Left ventricle myocardium superior (tissue), 1 donor: ENCODE measurements at regions not wholly inside any gene's neighbourhood (a gene's known extent, or its start where the extent isn't known, plus 50 kb on each side); places are given as distances from the start of the nearest gene placed in this dataset.

Experiments used
- ATAC-seq: fragments of 200-7000 bp; cut with Tn5 transposase; one replicate; pipeline ENCODE4 v1.9.1; 2020; ENCODE audit warnings: mild to moderate bottlenecking, moderate library complexity
- DNase-seq: peaks from one replicate; pipeline ENCODE4 v3.0.0-alpha.2; 2020
- intact Hi-C: fragments of 100-400 bp; cut with micrococcal nuclease; formaldehyde crosslinking; loops from one replicate; pipeline ENCODE4 v1.11.0; 2022
- donor health status: DM: no; HTN: yes; CAD: no; lungs with severe emphysema.

DNA sequence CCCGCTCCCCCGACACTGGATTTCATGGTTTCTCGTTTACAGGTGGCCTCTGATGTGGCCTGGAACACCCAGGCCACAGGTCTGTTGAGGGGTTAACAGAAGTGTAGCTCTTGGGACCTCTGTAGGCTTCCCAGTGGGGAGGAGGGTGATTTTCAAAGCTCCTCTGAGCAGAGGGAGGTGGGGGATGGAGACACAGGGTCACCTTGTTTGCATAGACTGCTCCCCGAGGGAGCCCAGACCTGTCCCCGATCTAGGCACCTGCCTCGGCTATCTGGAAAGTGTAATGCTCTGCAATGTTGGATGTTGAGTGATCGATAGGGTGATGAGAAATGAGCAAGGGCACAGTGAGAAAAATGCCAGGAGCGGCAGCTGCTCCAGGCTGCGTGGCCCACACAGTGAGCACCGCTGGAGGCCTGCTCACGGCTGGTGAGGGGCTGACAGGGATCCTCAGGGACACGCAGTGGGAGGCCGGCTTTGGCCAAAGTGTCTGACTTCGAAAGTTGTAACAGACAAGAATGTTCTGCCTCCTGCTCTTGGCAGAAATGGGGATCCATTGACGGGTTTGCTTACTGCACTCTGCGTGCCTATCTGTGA lies 594.1 kb downstream of the BRD1 start:
- intact Hi-C loops = no loop called here
- no peak for DNase-seq
- ATAC-seq = no peak

DNA sequence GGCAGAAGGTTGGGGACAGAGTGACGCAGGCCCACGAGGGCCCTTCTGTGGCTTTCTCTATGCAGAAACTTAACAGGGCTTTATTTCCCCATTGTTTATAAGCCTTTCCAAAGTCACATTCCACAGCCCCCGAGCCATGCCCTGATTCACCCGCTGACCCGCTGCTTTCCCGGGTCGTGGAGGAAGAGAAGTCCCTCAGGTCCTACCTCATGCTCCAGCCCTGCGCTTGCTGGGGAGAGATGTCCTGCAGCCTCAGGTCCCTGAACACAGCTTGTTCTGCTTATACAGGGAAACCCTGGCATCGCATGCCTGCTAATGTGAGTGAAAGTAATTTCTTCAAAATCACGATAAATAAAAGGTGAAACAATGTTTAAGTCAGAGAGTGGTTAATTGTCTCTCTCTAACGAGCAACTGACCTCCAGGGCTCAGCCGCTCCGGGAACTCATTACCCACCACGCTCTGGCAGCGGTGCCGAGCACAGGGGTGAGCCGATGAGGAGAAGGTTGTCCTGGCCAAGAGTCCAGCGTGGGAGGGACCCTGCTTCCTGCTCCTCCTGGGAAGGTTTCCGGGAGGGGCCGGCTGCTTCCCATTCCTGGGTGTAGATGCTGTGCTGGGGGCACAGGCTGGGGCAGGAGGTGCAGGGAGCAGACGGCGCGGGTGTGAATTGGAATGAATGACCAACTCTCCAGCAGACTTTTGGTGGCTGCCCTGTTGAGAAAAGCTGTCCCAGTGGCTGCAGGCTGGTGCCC lies 595.2 kb downstream of the BRD1 start:
- intact Hi-C loops = no loop called here
- DNase-seq (no peak), ATAC-seq (no peak)

DNA sequence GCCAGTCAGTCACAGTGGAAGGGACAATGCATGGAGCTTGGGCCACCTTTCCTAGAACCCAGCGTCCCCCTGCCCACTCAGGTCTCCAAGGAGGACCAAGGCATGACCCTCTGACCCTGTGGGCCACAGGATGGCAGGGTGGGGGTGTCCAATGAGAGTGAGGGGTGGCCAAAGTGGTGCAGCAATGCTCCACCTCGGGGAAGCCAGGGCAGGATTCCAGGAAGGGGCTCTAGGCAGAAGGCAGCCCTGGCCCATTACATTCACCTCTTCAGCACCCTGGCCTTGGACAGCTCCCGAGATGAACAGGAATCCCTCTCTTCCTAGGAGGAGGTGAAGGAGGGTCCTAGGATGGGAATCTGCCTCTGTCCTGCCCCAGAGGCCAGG lies 597.5 kb downstream of the BRD1 start:
- intact Hi-C loops = no loop called here
- DNase-seq = no peak
- no peak for ATAC-seq

DNA sequence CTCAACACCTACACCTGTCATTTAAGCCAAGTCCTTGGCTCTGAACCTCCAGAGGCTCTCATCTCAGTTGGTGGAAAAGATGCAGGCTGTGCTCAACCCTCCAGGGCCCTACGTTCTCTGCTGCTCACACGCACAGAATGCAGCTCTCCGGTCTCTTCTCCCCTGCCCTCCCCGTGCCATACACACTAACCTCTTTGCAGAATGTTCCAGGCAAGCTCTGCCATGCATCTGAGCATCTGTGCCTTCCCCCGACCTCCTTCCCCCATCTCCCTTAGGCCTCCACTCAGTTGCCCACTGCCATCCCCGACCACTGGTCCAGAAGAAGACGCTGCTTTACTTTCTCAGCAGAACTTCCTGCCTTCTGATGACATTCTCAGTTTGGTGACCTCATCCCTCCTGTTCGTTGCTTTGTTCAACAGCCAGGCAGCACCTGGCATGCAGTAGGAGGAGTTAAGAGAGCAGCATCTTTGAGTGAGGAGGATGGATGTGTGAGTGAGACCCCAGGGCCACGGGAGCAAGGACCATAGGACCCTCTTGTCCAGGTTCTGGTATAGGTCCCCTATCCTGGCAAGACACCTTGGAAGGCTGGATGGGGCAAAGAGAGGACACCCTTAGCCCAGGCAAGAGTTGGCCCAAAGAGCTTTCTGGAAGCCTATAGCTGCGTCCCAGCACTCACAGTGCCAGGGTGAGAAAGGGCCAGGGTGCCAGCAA lies 598.0 kb downstream of the BRD1 start:
- DNase-seq (no peak), ATAC-seq (no peak)
- intact Hi-C loops = no loop called here

DNA sequence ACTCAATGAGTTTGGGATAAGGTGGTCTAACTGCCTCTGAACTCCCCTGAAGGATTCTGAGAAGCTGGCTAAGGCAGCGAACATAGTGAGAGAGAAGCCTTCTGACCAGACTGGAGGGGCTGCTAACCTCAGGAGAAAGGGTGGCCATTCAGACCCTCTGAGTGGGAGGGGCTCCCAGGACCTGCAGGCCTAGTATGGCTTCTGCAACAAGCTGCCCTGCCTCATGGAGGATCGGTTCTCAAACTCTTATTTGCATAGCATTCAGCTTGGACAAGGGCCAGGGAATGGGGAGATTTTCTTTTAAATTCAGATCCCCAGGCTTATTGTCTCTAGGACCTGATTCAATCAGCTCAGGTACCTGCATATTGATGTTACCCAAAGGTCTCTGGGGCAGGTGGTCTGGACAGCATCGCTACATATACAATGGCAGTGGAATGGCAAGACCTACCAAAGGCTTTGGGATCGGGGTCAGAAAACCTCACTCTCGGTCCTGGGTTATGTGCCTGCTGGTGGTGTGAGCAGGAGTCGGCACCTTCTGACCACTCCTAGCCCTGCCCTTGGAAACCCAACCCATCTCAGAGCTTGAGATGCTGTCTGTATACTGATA lies 599.1 kb downstream of the BRD1 start:
- intact Hi-C loops = no loop called here
- ATAC-seq = no peak
- no peak for DNase-seq

DNA sequence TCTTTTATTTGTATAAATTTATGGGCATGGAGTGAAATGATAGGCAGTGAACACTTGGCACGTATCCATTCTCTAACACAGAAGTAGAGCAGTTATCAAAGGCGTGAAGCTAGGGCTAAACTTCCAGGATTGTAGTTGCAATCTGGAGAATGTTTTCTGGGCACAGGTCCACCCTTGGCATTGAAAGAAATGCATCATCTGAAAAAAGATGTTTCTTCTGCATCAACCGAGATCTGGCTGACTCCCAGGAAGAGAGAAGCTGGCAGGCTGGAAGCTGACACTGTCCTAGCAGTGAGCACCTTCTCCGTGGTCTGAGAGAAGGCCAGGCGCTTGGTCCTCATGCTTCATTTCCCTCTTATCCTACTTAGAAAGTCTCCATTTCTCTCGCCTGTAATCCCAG lies 600.0 kb downstream of the BRD1 start:
- intact Hi-C loops = no loop called here
- no peak for ATAC-seq
- no peak for DNase-seq

DNA sequence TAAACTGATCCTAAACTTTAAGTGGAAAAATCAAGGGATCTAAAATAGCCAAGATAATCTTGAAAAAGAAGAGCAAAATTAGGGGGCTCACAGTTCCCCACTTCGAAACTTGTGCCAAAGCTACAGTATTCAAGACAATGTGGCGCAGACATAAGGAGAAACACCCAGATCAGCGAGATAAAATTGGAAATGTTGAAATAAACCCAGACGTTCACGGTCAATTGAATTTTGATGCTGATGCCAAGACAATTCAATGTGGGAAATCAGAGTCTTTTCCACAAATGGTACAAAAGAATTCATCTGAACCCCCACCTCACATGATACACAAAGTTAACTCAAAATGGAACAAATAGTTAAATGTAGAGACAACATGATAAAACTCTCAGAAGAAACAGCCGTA lies 601.6 kb downstream of the BRD1 start:
- DNase-seq = no peak
- intact Hi-C loops = no loop called here
- no peak for ATAC-seq

DNA sequence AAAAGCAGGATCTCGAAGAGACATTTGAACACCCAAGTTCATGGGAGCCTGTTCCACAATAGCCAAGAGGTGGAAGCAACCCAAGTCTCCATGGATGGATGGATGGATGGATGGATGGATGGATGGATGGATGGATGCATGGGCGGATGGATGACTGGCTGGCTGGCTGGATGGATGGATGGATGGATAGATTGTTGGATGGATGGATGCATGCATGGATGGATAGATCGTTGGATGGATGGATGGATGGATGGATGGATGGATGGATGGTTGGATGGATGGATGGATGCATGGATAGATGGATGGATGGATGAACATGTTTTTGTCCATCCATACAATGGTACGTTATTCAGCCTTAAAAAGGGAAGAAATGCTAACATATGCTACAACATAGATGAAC lies 603.4 kb downstream of the BRD1 start:
- ATAC-seq (no peak), DNase-seq (no peak)
- intact Hi-C loops = no loop called here

DNA sequence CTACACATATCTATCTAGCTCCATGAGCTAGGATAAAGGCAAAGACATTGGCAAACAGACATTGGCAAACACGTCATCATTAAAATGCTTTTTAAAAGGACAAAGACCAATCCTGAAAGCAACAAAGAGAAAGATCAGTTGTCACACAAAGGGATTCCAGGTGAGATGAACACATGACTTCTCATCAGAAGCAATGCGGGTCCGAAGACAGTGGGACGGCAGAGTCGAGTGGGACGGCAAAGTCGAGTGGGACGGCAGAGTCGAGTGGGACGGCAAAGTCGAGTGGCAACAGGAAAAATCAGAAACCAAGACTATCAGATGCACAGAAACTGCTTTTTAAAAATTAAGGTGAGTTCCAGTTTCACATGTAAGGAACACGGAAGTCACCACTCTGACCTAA lies 609.5 kb downstream of the BRD1 start:
- intact Hi-C loops = no loop called here
- no peak for DNase-seq

DNA sequence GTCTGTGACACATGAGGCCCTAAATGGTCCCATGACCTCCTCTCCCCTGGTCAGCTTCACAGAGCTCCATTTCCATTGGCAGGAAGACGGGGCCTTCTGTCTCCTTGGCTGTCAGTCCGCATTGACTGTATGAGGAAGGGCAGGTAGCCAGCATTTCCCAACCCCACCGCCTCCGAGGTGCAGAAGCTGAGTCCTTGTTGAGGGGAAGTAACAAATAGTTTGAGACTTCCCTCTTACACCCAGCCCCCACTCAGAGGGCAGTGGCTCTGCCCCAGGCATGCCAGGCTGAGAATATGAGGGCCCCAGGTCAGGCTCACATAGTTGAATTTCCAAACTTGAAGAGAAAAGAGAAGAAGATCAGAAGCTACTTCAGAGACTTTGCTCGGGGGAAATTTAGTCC lies 611.1 kb downstream of the BRD1 start:
- ATAC-seq = no peak
- intact Hi-C loops = no loop called here
- DNase-seq = no peak

More for the DNA sequence above, 609.5 kb downstream of the BRD1 start:
- no peak for ATAC-seq

DNA sequence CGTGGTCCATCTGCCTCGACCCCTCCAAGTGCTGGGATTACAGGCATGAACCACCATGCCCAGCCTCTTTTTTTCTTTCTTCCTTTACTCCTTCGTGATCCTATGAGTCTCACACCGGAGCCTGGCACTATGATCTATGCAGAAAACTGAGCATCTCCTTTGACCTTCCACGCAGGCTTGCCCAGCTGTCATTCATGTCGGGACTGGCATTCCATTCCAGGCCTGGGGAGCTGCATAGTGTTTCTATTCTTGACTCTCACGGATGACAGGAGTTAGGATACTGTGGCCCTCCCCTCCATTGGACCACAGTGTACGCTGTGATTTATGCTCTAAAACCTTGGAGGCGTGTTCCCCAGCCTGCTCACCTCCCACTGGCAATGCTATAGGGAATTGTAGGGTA lies 611.8 kb downstream of the BRD1 start:
- DNase-seq (no peak), ATAC-seq (no peak)
- intact Hi-C loops = no loop called here

DNA sequence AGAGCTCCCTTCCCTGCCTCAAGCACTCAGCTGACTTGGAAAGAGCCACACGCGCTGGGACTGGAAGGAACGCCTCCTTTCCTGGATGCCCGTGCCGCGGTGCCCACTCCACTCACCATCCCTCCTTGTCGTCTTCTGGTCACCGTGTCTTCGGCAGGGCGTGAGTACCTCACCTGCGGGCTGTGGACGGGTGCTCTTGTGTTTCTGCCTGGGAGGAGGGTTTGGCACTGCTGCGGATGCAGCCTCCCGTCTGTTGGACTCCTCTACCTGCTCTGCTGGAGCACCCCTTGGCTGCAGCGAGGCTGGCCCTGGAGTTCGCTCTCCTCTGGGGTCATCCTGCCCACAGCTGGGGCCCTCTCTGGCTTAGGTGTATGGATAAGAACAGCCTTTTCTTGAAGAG lies 612.7 kb downstream of the BRD1 start:
- ATAC-seq = no peak
- no peak for DNase-seq
- intact Hi-C loops = no loop called here

DNA sequence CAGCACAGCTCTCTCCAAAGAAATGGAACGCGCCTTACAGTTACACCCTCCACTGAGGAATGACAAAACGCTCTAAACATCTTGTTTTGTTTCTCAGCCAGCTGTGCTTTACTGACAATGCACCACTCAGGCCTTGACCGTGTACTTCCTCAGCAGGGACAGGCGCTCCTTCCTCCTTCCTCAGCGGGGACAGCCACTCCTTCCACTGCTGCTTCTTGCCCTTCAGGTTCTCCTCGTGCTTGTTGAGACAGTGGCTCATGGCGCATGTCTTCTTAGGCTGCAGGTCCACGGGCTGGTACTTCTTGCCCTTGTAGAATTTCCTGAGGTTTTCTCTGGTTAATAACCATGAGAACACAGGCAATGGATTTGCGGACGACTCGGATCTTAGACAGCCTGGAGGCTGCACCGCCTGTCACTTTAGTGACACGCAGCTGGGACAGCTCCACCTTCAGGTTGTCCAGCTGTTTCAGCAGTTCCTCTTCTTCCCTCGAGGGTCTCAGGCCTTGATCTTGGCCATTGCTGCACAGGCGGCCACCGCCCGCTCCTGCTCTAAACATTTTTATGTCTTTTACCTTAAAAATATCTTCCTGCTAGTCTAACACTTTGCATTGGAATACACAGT lies 613.8 kb downstream of the BRD1 start:
- intact Hi-C loops = no loop called here
- ATAC-seq = no peak
- DNase-seq = no peak

DNA sequence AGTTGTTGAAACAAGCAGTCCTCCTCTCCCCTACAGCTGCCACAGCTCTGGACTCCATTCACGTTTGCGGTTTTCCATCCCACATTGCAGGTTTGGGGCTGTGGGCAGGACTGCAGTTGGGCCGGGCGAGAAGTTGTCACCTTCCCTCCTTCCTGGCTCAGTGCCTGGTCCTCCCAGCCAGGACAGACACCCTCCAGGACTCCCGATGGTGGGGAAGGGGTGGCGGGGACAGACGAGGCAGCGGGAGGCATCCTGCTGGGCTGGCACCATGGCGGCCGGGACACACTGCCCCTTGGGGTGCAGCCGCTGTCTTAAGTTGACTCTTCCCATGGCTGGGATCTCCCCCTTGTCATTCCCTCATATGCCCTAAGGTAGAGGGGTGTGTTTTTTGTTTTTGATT lies 615.2 kb downstream of the BRD1 start:
- intact Hi-C loops = no loop called here
- DNase-seq (no peak), ATAC-seq (no peak)

DNA sequence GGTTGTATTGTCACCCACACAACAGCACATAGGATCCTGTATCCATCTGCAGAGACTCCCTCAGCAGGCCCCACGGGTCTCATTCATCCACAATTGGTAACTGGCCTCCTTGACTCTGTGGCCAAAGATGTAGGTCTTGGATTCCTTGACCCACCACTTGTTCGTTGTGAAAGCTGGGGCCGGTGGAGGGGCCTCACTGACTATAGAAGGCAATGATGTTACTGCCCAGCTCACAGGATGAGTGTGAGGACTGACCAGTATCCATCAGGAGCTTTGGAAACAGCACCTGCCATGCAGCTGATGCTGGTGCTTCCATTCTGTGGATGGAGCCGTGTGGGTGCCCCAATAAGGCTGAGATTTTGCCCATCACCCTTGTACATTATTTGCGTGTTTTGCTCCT lies 615.7 kb downstream of the BRD1 start:
- intact Hi-C loops = no loop called here
- ATAC-seq = no peak

DNA sequence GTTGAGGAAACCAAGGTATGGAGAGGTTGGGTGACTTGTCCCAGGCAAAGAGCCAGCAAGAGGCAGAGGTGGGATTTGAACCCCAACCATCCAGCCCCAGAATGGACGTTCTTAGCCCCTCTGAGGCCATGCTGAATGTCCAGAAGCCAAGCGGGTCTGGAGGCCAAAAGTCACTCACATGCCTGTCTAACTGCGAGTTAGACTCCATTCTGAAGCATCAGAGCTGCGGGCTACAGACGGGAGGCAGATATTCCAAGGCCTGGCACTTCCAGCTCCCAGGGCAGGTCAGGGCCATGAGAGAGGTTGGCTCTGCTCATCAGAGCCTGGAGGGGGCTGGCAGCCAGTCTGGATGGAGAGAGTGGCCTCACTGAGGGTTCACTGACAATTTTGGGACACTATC lies 616.5 kb downstream of the BRD1 start:
- no peak for DNase-seq
- ATAC-seq = no peak
- intact Hi-C loops = no loop called here

More for the DNA sequence above, 615.7 kb downstream of the BRD1 start:
- DNase-seq = no peak

DNA sequence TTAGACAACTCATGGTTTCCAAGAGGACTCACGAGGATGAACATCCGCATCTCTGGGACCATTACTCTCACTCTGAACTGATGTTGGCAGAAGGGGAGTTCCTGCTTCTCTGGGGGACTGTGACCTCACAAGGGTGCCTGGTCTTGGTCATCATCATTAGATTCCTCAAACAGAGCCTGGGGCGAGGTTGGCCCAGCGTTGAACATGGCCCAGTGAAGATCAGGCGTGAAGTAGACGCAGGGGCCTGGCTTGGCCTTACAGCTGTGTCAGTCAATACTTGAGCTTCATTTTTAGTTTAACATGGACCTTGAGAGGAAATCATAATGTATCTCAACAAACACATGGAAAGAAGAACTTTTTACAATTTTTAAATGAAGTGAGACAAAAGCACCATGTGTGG lies 617.1 kb downstream of the BRD1 start:
- no peak for ATAC-seq
- no peak for DNase-seq
- intact Hi-C loops = no loop called here

DNA sequence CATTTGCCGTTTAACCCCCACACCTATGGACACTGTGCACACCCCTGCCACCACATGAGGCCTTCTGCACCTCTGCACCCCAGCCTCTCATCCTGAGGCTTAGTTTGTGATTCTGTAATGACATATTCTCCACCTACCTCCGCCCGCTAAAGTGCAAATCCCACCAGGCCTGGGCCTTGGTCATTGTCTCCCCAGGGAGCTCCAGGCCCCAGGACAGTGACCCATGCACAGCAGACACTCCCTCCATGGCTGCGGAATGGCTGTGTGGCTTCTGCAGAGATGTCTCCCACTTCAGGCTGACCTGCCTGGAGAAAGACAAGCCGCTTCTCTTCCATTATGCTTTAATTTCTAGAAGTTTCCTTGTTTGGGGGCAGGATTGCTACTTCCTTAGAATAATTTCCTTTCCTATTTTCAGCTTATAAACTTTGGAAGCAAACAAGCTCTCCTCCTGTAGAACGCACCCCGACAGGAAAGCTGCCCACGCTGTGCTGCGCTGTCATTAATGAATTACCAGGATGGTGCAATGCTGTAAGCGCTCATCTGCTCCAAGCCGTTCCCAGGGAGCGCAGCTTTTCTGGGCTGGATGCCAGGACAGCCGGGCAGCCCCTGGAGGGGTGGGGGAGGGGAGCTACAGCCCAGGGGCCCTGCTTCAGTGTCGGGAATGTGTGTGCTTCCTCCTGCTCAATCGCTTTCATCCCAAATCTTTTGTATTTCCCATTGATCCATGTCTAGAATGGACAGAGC lies 618.0 kb downstream of the BRD1 start:
- DNase-seq (no peak), ATAC-seq (no peak)
- intact Hi-C loops = no loop called here

DNA sequence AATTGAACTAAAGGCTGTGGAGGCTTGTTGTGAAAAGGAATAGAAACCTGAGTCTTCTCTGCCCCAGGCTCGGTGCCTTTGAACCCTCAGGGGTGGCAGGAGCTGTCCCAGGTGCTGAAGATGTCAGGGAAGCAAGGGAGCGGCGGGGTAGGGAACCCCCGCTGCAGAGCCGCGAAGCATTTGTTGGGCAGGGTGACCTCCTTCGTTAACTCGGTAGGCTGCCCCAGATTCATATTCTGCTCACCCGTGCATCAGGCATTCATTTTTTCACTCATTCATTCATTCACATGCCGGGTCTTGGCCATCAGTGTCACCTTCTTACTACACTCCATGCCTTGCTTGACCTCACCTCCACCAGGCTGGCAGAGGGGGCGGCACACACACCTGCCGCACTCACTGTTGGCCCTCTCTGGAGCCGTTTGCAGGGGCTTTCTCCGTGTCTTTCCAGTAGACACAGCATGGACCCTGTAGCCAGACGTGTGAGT lies 618.9 kb downstream of the BRD1 start:
- DNase-seq (no peak), ATAC-seq (no peak)
- intact Hi-C loops = no loop called here
